ENCODE measurements at regions not wholly inside any gene's neighbourhood (a gene's known extent, or its start where the extent isn't known, plus 50 kb on each side); places are given as distances from the start of the nearest gene placed in this dataset.
A peak's percentile ranks its signal among the peaks of the same experiment; 100 is the strongest.
"Not testable (repeated sequence)": the region's sequence is repeated elsewhere in the genome, so short reads cannot be mapped to it uniquely, and the experiment has no call there.

- H3K4me2 ChIP-seq = no peak overlapping the region
- H3F3A ChIP-seq (replicated peaks; ENCODE audit: insufficient read depth) = no peaks in the 10 kb centered on the region
- TF ChIP-seq RCOR1 (IDR thresholded peaks at IDR 0.05; ENCODE audit: low read length) = no peak
- TF ChIP-seq FOSL2 (IDR thresholded peaks at IDR 0.05; ENCODE audit: borderline replicate concordance, low read depth) = no peak
- TF ChIP-seq SIN3A (IDR thresholded peaks at IDR 0.05; ENCODE audit: borderline replicate concordance, low read depth, low read length) = no peak
- TF ChIP-seq RXRA (IDR thresholded peaks at IDR 0.05; ENCODE audit: borderline replicate concordance, low read depth) = no peak
- TF ChIP-seq MAX (IDR thresholded peaks at IDR 0.05; ENCODE audit: low read depth) = no peak
- TF ChIP-seq FOXJ3 (CRISPR knock-in tag; IDR thresholded peaks at IDR 0.05) = no peak
- no peak for TF ChIP-seq TEAD4 (IDR thresholded peaks at IDR 0.05; ENCODE audit: borderline replicate concordance, insufficient read depth)
- no peak for TF ChIP-seq RFX5 (IDR thresholded peaks at IDR 0.05; ENCODE audit: low read length)
- no peaks in the 10 kb centered on the region for H3K9me2 ChIP-seq
- H3K36me3 ChIP-seq (replicated peaks in 1 of 2; ENCODE audit: control insufficient read depth in 1 of 2, insufficient read depth in 2 of 2, low read length in 1 of 2) = no peaks in the 10 kb centered on the region
- H3K27ac ChIP-seq (ENCODE audit: low read depth in 2 of 2, low read length in 1 of 2) = no peak overlapping the region
- POLR2A ChIA-PET = no interaction called here
- H3K9me3 ChIP-seq = no peaks in the 10 kb centered on the region
- H3K4me3 ChIP-seq (ENCODE audit: low read depth in 2 of 2, low read length in 1 of 2) = no peak overlapping the region
- H3K27me3 ChIP-seq (ENCODE audit: insufficient read depth) = no peaks in the 10 kb centered on the region
- H2AFZ ChIP-seq (ENCODE audit: low read depth) = no peak overlapping the region
- CTCF ChIA-PET = no interaction called here
- 53% methylated on average over 12 of the region's 12 CpGs for whole genome bisulfite sequencing (ENCODE audit: low lambda C conversion rate)
- no peaks in the 10 kb centered on the region for H3K4me1 ChIP-seq (ENCODE audit: control insufficient read depth in 1 of 2, insufficient read depth in 2 of 2, low read depth in 1 of 2, low read length in 1 of 2)
- H4K20me1 ChIP-seq (ENCODE audit: insufficient read depth) = no peaks in the 10 kb centered on the region
- no peaks in the 10 kb centered on the region for H3K79me2 ChIP-seq (ENCODE audit: insufficient read depth)
- H3K9ac ChIP-seq = no peak overlapping the region
- DNase-seq = peak; percentile 23
Measured at GRCh38 chr6:169397684-169398083, 144.0 kb upstream of the THBS2 start.

- CTCF ChIA-PET = no interaction called here
- no peak overlapping the region for H3K27ac ChIP-seq (ENCODE audit: low read depth in 2 of 2, low read length in 1 of 2)
- no peaks in the 10 kb centered on the region for H3K9me2 ChIP-seq
- H4K20me1 ChIP-seq (ENCODE audit: insufficient read depth) = no peaks in the 10 kb centered on the region
- no peak overlapping the region for H3K4me3 ChIP-seq (ENCODE audit: low read depth in 2 of 2, low read length in 1 of 2)
- no peaks in the 10 kb centered on the region for H3K79me2 ChIP-seq (ENCODE audit: insufficient read depth)
- no peak overlapping the region for H3K9ac ChIP-seq
- H3K36me3 ChIP-seq (replicated peaks in 1 of 2; ENCODE audit: control insufficient read depth in 1 of 2, insufficient read depth in 2 of 2, low read length in 1 of 2) = no peaks in the 10 kb centered on the region
- POLR2A ChIA-PET = no interaction called here
- H2AFZ ChIP-seq (ENCODE audit: low read depth) = no peak overlapping the region
- H3K4me1 ChIP-seq (ENCODE audit: control insufficient read depth in 1 of 2, insufficient read depth in 2 of 2, low read depth in 1 of 2, low read length in 1 of 2) = no peaks in the 10 kb centered on the region
- H3K4me2 ChIP-seq = no peak overlapping the region
- no peak for DNase-seq
- no peak for TF ChIP-seq MAX (IDR thresholded peaks at IDR 0.05; ENCODE audit: low read depth)
- no peak for TF ChIP-seq FOXM1 (IDR thresholded peaks at IDR 0.05; ENCODE audit: low read depth)
- TF ChIP-seq CHD2 (IDR thresholded peaks at IDR 0.05; ENCODE audit: low read length, partially characterized antibody) = no peak
- no peak for TF ChIP-seq REST (IDR thresholded peaks at IDR 0.05; ENCODE audit: low read depth, low read length)
- TF ChIP-seq NRF1 (IDR thresholded peaks at IDR 0.05; ENCODE audit: low read depth, low read length) = no peak
- TF ChIP-seq RFX5 (IDR thresholded peaks at IDR 0.05; ENCODE audit: low read length) = no peak
- TF ChIP-seq RCOR1 (IDR thresholded peaks at IDR 0.05; ENCODE audit: low read length) = no peak
- no peak for TF ChIP-seq RAD21 (IDR thresholded peaks at IDR 0.05; ENCODE audit: low read length)
- no peak for TF ChIP-seq MXI1 (IDR thresholded peaks at IDR 0.05; ENCODE audit: low read depth, low read length)
- no peak for TF ChIP-seq EZH2phosphoT487 (IDR thresholded peaks at IDR 0.05; ENCODE audit: borderline replicate concordance, low read depth)
- TF ChIP-seq SMC3 (IDR thresholded peaks at IDR 0.05; ENCODE audit: low read depth, low read length) = no peak
- TF ChIP-seq YY1 (IDR thresholded peaks at IDR 0.05; ENCODE audit: low read depth) = no peak
- no peaks in the 10 kb centered on the region for H3K9me3 ChIP-seq
- no peaks in the 10 kb centered on the region for H3F3A ChIP-seq (replicated peaks; ENCODE audit: insufficient read depth)
- H3K27me3 ChIP-seq (ENCODE audit: insufficient read depth) = no peaks in the 10 kb centered on the region
- 69% methylated on average over 10 of the region's 19 CpGs for WGBS (ENCODE audit: low lambda C conversion rate)
Measured at GRCh38 chr6:169396554-169397163, 143.0 kb upstream of the THBS2 start.

GRCh38 chr6:169396009-169396539, 142.4 kb upstream of the THBS2 start:
- H2AFZ ChIP-seq (ENCODE audit: low read depth); H3F3A ChIP-seq (replicated peaks; ENCODE audit: insufficient read depth); H3K27me3 ChIP-seq (ENCODE audit: insufficient read depth); H3K9me2 ChIP-seq; H3K4me3 ChIP-seq (ENCODE audit: low read depth in 2 of 2, low read length in 1 of 2); POLR2A ChIA-PET; H3K4me1 ChIP-seq (ENCODE audit: control insufficient read depth in 1 of 2, insufficient read depth in 2 of 2, low read depth in 1 of 2, low read length in 1 of 2); DNase-seq; H3K9me3 ChIP-seq; H3K27ac ChIP-seq (ENCODE audit: low read depth in 2 of 2, low read length in 1 of 2); CTCF ChIA-PET; H3K79me2 ChIP-seq (ENCODE audit: insufficient read depth); H3K9ac ChIP-seq; H3K4me2 ChIP-seq; H4K20me1 ChIP-seq (ENCODE audit: insufficient read depth); H3K36me3 ChIP-seq (replicated peaks in 1 of 2; ENCODE audit: control insufficient read depth in 1 of 2, insufficient read depth in 2 of 2, low read length in 1 of 2): not testable (repeated sequence)
- WGBS (ENCODE audit: low lambda C conversion rate) = 33% methylated on average over 7 of the region's 7 CpGs
